ENCODE measurements at regions not wholly inside any gene's neighbourhood (a gene's known extent, or its start where the extent isn't known, plus 50 kb on each side); places are given as distances from the start of the nearest gene placed in this dataset.

DNA sequence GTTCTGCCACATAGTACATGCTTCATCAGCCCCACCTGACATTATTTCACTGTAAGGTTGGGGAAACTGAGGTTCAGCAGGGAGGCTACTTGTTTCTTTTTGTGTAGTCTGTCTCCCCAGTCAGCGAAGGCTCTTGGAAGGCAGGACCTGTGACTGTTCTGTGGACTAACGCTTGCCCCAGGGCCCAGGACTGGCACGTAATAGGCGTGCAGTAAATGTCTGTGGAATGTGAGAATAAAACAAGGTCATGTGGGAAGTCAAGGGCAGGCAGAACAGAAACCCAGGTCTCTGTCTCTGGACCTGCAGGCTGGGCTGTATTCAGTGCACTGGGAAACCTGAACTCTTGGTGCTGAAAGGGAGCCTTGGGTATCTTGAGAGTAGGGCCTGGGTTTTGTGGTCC, 168.7 kb downstream of the RPS24 start:
- TF ChIP-seq, protein P1, sequence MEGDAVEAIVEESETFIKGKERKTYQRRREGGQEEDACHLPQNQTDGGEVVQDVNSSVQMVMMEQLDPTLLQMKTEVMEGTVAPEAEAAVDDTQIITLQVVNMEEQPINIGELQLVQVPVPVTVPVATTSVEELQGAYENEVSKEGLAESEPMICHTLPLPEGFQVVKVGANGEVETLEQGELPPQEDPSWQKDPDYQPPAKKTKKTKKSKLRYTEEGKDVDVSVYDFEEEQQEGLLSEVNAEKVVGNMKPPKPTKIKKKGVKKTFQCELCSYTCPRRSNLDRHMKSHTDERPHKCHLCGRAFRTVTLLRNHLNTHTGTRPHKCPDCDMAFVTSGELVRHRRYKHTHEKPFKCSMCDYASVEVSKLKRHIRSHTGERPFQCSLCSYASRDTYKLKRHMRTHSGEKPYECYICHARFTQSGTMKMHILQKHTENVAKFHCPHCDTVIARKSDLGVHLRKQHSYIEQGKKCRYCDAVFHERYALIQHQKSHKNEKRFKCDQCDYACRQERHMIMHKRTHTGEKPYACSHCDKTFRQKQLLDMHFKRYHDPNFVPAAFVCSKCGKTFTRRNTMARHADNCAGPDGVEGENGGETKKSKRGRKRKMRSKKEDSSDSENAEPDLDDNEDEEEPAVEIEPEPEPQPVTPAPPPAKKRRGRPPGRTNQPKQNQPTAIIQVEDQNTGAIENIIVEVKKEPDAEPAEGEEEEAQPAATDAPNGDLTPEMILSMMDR (IDR thresholded peaks at IDR 0.05), result no peak
- Histone ChIP-seq H3K4me1 (peaks cover 0 to 6% of the 10 kb centered on the region in 2 donors), H3K4me3 (no peak overlapping the region), H3K9me3 (no peaks in the 10 kb centered on the region), H3K27me3 (no peaks in the 10 kb centered on the region), H3K27ac (no peak overlapping the region), H3K36me3 (no peaks in the 10 kb centered on the region)
- intact Hi-C loops (cut with DNase I), result no loop called here
- no peak for DNase-seq
- no peak for ATAC-seq

DNA sequence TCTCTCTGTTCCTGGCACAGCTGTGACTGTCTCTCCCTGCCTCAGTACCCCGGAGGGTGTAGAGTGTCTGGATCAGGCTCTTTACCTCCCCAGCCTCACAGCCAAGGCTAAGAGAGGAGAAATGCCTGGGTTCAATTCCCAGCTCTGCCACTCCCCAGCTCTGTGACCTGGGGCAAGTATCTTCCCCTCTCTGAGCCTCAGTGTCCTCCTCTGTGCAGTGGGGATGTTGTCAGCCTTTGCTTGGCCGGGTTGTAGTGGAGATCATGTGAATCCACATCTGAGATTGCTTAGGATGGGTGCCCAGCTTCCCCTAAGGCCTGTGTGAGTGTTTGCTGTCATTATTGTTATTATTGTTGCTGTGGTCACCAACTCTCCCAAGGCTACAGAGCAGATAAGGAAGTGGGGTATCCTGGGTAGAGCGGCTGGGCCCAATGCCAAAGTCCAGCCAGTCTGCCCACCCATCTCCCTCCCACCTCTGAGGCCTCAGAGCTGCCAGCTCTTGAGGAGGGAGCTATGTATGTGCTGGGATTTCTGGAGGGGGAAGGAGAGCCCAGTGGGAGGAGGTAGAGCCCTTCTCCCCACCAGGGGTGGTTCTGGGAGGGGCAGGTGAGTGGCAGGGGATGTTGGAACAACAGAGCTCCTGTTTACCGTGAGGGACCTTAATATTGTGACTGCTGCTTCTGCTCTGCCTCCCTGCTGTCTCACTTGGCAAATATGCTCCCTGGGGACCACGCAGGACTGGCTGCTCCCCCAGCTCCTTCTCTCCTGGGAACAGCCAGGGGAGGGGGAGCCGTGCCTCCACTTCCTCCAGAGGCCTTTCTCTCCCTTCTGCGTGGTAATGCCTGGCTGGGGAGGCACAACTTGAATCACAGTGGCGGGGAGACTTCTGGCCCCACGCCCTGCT, 170.5 kb downstream of the RPS24 start:
- TF ChIP-seq, protein P1 (IDR thresholded peaks at IDR 0.05), result no peak
- DNase-seq, result peak in 1 of 4 donors; percentile 67
- no peaks in the 10 kb centered on the region for H3K9me3 ChIP-seq
- no peak overlapping the region for H3K27ac ChIP-seq
- no peaks in the 10 kb centered on the region for H3K27me3 ChIP-seq
- peaks cover 0 to 6% of the 10 kb centered on the region in 2 donors for H3K4me1 ChIP-seq
- no peak overlapping the region for H3K4me3 ChIP-seq
- no peaks in the 10 kb centered on the region for H3K36me3 ChIP-seq
- peak; percentile 55 for ATAC-seq
- intact Hi-C loops (cut with DNase I), result no loop called here

DNA sequence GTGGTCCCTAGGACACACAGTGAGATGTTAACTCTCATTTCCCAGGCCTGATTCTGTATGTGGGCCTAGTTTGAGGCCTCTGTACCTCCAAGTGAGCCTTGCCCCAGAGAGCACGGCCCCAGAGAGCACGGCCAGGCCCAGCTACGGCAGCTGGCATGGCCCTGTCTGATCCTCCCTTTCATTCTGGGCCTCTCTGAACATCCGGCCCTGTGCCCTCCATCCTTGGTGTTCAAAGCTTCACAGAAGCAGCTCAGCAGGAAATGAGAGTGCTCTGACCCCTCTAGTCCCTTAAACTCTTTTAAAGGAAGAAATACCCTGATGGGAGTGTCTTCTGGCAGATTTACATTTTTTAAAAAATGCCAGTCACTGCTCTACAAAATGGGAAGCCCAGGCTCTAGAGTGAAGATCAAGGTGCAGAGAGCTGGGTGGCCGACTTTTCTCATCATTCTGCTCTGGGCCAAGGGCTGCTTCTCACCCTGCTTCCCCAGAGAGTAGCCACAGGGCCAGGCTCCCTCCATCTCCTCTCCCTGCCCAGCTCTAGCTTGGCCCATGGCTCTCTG, 171.9 kb downstream of the RPS24 start:
- no peaks in the 10 kb centered on the region for H3K9me3 ChIP-seq
- ATAC-seq, result no peak

DNA sequence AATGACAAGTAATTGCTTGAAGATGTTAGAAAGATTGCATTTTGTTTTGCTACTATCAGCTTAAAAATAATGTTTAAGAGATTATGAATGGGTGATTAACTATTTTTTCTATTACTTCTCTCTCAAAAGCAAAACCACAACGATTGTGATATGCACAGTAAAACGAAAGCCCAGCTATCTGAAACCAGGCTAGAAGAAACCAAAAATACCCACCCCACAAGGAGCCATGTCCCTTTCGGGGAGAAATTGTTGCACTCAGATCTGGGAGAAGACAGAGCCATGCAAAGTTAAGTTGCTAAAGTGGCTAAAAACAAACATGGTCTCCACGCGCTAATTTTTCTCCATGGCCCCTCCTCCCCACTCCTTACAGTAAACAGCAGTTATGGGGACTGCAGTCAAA, 173.6 kb downstream of the RPS24 start:
- Histone ChIP-seq H3K4me1 (peaks cover 0 to 11% of the 10 kb centered on the region in 2 donors), H3K27me3 (no peaks in the 10 kb centered on the region), H3K4me3 (no peak overlapping the region), H3K36me3 (no peaks in the 10 kb centered on the region), H3K27ac (no peak overlapping the region), H3K9me3 (no peaks in the 10 kb centered on the region)
- DNase-seq (no peak), ATAC-seq (no peak)
- intact Hi-C loops (cut with DNase I), result no loop called here
- TF ChIP-seq, protein P1 (IDR thresholded peaks at IDR 0.05), result no peak

More for the DNA sequence above, 171.9 kb downstream of the RPS24 start:
- Histone ChIP-seq H3K36me3 (no peaks in the 10 kb centered on the region), H3K27me3 (no peaks in the 10 kb centered on the region), H3K27ac (no peak overlapping the region), H3K4me3 (no peak overlapping the region), H3K4me1 (peaks cover 0 to 6% of the 10 kb centered on the region in 2 donors)
- intact Hi-C loops (cut with DNase I), result no loop called here
- no peak for DNase-seq
- TF ChIP-seq, protein P1 (IDR thresholded peaks at IDR 0.05), result no peak

DNA sequence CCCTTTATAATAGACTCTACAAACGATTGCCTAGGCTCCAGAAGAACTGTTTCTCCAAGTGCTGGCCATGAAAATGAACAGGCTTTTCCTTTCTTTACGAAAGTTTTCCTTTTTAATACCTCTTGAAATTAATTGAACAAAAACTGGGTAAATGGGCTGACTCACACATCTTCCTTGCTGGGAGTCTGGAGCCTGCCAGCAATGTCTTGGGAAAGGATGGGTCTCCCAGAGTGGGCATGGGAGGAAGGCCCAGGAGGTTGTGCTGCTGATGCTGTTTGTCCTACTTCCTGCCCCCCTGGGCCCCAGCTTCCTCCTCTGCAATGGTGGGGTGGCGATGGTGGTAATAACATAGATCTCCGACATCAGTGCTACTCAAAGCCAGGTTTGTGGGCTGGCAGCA, 174.1 kb downstream of the RPS24 start:
- ATAC-seq (no peak), DNase-seq (no peak)
- H3K36me3 ChIP-seq, result no peaks in the 10 kb centered on the region
- H3K9me3 ChIP-seq, result no peaks in the 10 kb centered on the region
- intact Hi-C loops (cut with DNase I), result no loop called here
- no peak overlapping the region for H3K27ac ChIP-seq
- H3K27me3 ChIP-seq, result no peaks in the 10 kb centered on the region
- TF ChIP-seq, protein P1 (IDR thresholded peaks at IDR 0.05), result no peak
- peaks cover 0 to 12% of the 10 kb centered on the region in 2 donors for H3K4me1 ChIP-seq
- no peak overlapping the region for H3K4me3 ChIP-seq

All from left lung (tissue), 4 donors.